Duodenal mucosa (tissue), 2 donors: ENCODE measurements at regions not wholly inside any gene's neighbourhood (a gene's known extent, or its start where the extent isn't known, plus 50 kb on each side); places are given as distances from the start of the nearest gene placed in this dataset.

Source experiments
- H3K27ac ChIP-seq: one replicate; pipeline ENCODE4 v1.7.0; 2013; ENCODE audit warnings: low read depth, low read length
- H3K27me3 ChIP-seq, 2 donors: one replicate each; pipeline ENCODE4 v1.7.0; 2013; ENCODE audit warnings: low read length in 2 of 2, control low read depth in 1 of 2; ENCODE audit not compliant: insufficient read depth in 2 of 2, control insufficient read depth in 1 of 2
- H3K36me3 ChIP-seq, 2 donors: one replicate each; pipeline ENCODE4 v1.7.0; 2013; ENCODE audit warnings: low read length in 2 of 2, control low read depth in 1 of 2; ENCODE audit not compliant: insufficient read depth in 2 of 2, control insufficient read depth in 1 of 2
- H3K4me1 ChIP-seq, 2 donors: one replicate each; pipeline ENCODE4 v1.7.0; 2013; ENCODE audit warnings: low read length in 2 of 2, control low read depth in 1 of 2; ENCODE audit not compliant: insufficient read depth in 2 of 2, control insufficient read depth in 1 of 2
- H3K4me3 ChIP-seq, 2 donors: one replicate each; pipeline ENCODE4 v1.7.0; 2013; ENCODE audit warnings: low read length in 2 of 2, low read depth in 1 of 2
- H3K9ac ChIP-seq, 2 donors: one replicate each; pipeline ENCODE4 v1.7.0; 2013; ENCODE audit warnings: low read length in 2 of 2, low read depth in 1 of 2
- H3K9me3 ChIP-seq, 2 donors: one replicate each; pipeline ENCODE4 v1.7.0; 2013; ENCODE audit warnings: low read length in 2 of 2, control low read depth in 1 of 2; ENCODE audit not compliant: control insufficient read depth in 1 of 2

DNA sequence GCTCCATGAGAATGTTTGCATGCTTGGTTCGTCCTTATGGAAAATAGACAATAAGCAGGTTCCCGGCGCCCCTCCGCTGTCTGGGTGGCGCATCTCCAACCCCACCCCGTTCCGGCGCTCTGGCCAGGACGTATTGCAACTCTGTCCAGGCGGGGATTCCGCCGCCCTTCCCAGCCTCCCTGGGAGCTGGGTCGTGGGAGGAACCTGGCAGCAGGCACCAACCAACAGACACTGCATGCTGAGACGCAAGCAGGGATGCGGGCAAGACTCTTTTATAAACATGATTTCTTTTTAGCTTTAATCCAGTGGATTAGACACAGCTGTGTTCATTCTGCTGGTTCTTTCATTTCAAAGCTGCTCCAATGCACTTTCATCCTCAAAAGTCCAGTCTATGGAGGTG, 240.2 kb downstream of the SH3BP4 start:
- Histone ChIP-seq H3K4me3 (no peak overlapping the region), H3K9me3 (no peaks in the 10 kb centered on the region), H3K36me3 (no peaks in the 10 kb centered on the region), H3K9ac (no peak overlapping the region), H3K27ac (no peak overlapping the region), H3K27me3 (no peaks in the 10 kb centered on the region), H3K4me1 (no peaks in the 10 kb centered on the region)

GRCh38 chr2:235194351-235194750, 242.5 kb downstream of the SH3BP4 start:
- H3K27ac ChIP-seq = no peak overlapping the region
- no peak overlapping the region for H3K4me3 ChIP-seq

DNA sequence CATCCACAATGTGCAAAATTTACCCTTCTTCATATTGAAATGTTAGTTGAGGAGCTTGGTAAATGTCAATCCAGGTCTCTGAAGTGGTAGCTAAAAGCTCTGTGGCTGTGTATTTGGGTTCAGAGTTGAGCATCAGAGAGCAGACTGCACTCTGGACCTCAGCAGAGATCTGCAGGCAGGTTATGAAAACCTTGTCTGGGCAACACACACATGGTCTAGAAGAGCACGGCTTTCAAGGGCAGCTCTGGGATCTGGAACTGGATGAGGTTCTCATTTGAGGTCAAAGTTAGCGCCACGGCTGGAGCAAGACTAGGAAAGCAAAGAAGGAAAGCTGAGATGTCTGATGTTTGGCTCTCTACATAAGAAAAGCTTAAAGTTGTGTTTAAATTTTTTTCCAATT, 243.0 kb downstream of the SH3BP4 start:
- no peaks in the 10 kb centered on the region for H3K9me3 ChIP-seq
- no peak overlapping the region for H3K9ac ChIP-seq
- H3K36me3 ChIP-seq = no peaks in the 10 kb centered on the region
- H3K27me3 ChIP-seq = no peaks in the 10 kb centered on the region
- H3K4me1 ChIP-seq = no peaks in the 10 kb centered on the region
- H3K27ac ChIP-seq = no peak overlapping the region
- H3K4me3 ChIP-seq = no peak overlapping the region

More at GRCh38 chr2:235194351-235194750, 242.5 kb downstream of the SH3BP4 start:
- Histone ChIP-seq H3K4me1 (no peaks in the 10 kb centered on the region), H3K27me3 (no peaks in the 10 kb centered on the region), H3K36me3 (no peaks in the 10 kb centered on the region), H3K9me3 (no peaks in the 10 kb centered on the region), H3K9ac (no peak overlapping the region)

GRCh38 chr2:235195921-235196320, 244.1 kb downstream of the SH3BP4 start:
- no peak overlapping the region for H3K27ac ChIP-seq
- H3K4me3 ChIP-seq = no peak overlapping the region
- H3K36me3 ChIP-seq = no peaks in the 10 kb centered on the region
- H3K4me1 ChIP-seq = no peaks in the 10 kb centered on the region
- no peak overlapping the region for H3K9ac ChIP-seq
- no peaks in the 10 kb centered on the region for H3K9me3 ChIP-seq
- no peaks in the 10 kb centered on the region for H3K27me3 ChIP-seq

DNA sequence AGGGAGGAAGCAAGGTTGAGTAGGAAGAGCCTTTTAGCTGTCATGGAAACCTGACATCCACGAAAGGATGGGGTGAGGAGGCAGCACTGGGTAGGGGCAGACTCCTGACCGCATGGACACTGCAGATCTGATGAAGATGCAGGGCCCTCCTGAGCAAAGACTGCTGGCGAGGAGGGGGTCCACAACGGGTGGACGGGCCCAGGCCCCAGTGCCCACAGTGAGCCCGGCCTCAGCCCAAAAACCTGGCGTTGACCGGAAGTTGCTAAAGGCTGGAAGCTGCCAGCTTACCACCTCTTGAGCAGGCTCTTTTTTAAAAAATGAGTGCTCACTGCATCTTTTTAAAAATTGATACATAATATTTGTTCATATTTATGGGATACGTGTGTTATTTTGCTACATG, 247.3 kb downstream of the SH3BP4 start:
- no peak overlapping the region for H3K9ac ChIP-seq
- no peak overlapping the region for H3K27ac ChIP-seq

DNA sequence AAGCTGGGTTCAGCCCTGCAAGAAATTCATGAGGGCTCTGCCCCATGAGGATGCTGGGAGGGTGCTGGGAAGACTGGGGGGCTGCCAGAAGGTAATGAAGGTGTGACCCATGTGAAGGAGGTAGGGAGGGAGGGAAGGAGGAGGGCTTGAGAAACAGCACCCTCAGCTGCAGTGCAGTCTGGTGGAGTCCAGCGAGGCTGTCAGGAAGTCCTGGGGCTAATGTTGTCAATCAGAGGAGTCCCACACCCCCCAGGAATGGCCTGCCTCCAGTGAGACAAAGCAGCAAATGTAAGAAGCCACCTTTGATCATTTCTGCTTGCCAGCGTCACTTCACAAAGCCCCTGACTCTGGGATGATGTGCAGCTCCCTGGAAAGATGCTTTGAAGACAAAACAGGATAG, 248.4 kb downstream of the SH3BP4 start:
- Histone ChIP-seq H3K4me1 (no peaks in the 10 kb centered on the region), H3K36me3 (no peaks in the 10 kb centered on the region), H3K27ac (no peak overlapping the region), H3K4me3 (no peak overlapping the region), H3K9me3 (no peaks in the 10 kb centered on the region), H3K27me3 (no peaks in the 10 kb centered on the region), H3K9ac (no peak overlapping the region)

More for the DNA sequence above, 247.3 kb downstream of the SH3BP4 start:
- no peaks in the 10 kb centered on the region for H3K36me3 ChIP-seq
- H3K27me3 ChIP-seq = no peaks in the 10 kb centered on the region
- H3K9me3 ChIP-seq = no peaks in the 10 kb centered on the region
- H3K4me1 ChIP-seq = no peaks in the 10 kb centered on the region
- H3K4me3 ChIP-seq = no peak overlapping the region

- Histone ChIP-seq H3K9ac (no peak overlapping the region), H3K4me1 (no peaks in the 10 kb centered on the region), H3K4me3 (no peak overlapping the region), H3K27me3 (no peaks in the 10 kb centered on the region), H3K9me3 (no peaks in the 10 kb centered on the region), H3K27ac (no peak overlapping the region), H3K36me3 (no peaks in the 10 kb centered on the region)
Observed at GRCh38 chr2:235201756-235202155, 249.9 kb downstream of the SH3BP4 start.

GRCh38 chr2:235204948-235205347, 253.1 kb downstream of the SH3BP4 start:
- H3K4me3 ChIP-seq = no peak overlapping the region
- peaks cover 0 to 1% of the 10 kb centered on the region in 2 donors for H3K27me3 ChIP-seq
- H3K9ac ChIP-seq = no peak overlapping the region
- H3K27ac ChIP-seq = no peak overlapping the region
- H3K36me3 ChIP-seq = no peaks in the 10 kb centered on the region
- no peaks in the 10 kb centered on the region for H3K4me1 ChIP-seq
- H3K9me3 ChIP-seq = no peaks in the 10 kb centered on the region

DNA sequence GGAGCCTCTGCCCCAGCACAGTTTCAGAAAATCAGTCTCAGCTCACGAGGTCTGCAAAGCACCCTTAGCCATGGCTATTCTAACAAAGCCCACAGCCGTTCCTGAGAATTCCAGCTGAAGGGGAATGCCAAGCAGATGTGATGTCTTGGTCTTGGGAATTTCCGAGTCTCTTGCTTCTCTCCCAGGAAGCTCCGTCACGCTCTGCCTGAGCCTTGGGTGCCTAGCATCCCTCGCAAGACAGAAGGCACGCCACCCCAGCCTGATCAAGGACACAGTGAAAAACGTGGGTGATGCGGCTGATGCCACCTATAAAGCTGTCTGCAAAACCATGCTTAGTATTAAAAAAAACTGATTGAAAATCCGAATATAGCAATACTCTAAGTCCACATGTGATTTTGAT, 254.6 kb downstream of the SH3BP4 start:
- no peak overlapping the region for H3K27ac ChIP-seq
- H3K4me3 ChIP-seq = no peak overlapping the region
- no peaks in the 10 kb centered on the region for H3K9me3 ChIP-seq
- H3K4me1 ChIP-seq = no peaks in the 10 kb centered on the region
- H3K36me3 ChIP-seq = no peaks in the 10 kb centered on the region
- H3K9ac ChIP-seq = no peak overlapping the region
- peaks cover 0 to 4% of the 10 kb centered on the region in 2 donors for H3K27me3 ChIP-seq

DNA sequence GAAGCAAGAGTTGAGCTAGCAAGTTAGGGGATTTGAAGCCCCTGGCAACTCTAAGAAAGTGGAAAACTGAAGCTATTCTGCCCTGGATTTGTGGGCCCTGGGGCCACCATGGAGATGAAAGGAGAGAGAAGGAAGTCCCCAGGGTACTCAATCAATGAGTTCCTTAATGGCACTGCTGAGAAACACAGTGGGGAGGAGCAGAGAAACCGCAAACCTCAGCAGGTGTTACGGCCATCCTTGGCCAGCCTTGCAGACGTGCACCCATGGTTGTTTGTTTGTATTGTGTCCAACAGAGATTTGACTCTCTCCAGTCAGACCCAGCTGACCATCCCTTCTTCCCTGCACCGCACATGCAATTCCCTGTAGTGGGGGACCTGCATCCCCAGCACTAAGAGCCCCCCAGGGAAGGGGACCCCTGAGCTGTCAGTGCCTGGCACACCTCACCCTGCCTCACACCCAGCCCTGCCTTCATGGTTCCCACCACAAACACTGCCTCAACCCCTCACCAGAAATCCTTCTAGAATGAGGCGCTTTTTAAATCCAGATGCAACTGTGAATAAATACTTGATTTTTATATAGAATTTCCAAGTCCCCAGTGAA, 255.3 kb downstream of the SH3BP4 start:
- Histone ChIP-seq H3K27ac (no peak overlapping the region), H3K9me3 (no peaks in the 10 kb centered on the region), H3K9ac (no peak overlapping the region), H3K4me3 (no peak overlapping the region), H3K4me1 (no peaks in the 10 kb centered on the region), H3K27me3 (peaks cover 0 to 4% of the 10 kb centered on the region in 2 donors), H3K36me3 (no peaks in the 10 kb centered on the region)

DNA sequence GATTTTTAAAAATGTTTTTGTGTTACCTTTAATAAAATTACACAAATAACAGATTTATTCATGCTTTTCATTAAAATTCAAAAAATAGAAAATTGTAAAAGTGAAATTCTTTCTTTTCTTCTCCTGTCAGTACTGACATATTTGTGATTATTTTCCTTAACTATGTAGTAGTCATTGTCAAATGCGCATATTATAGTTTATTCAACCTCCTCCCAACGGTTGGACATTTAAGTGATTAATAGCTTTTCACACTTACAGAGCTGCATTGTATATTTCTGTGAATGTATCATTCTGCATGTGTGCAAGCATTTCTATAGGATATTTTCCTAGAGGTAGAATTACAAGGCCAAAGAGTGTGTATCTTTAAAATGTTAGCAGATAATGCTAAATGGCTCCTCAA, 259.2 kb downstream of the SH3BP4 start:
- Histone ChIP-seq H3K4me1 (no peaks in the 10 kb centered on the region), H3K9ac (no peak overlapping the region), H3K36me3 (no peaks in the 10 kb centered on the region), H3K27ac (no peak overlapping the region), H3K4me3 (no peak overlapping the region), H3K27me3 (peaks cover 4 to 6% of the 10 kb centered on the region in 2 donors), H3K9me3 (no peaks in the 10 kb centered on the region)
